Mammary epithelial cell (primary cell): ENCODE measurements at regions not wholly inside any gene's neighbourhood (a gene's known extent, or its start where the extent isn't known, plus 50 kb on each side); places are given as distances from the start of the nearest gene placed in this dataset.

Source experiments
- EZH2 ChIP-seq: IDR thresholded peaks from 2 replicates; pipeline ENCODE4 v1.6.1; 2012; ENCODE audit warnings: low read length, inconsistent platforms, borderline replicate concordance
- TF ChIP-seq, protein P1 (sequence below), 2 donors: IDR thresholded peaks in 1 of 2; conservative IDR thresholded peaks in 1 of 2; 2 replicates each; pipeline ENCODE4 v1.5.1; 2011 to 2012; ENCODE audit warnings: inconsistent platforms in 2 of 2, low read length in 2 of 2, mild to moderate bottlenecking in 2 of 2, control low read depth in 1 of 2, low read depth in 1 of 2; ENCODE audit not compliant: insufficient read depth in 1 of 2; ENCODE audit errors: extremely low read depth in 1 of 2

DNA sequence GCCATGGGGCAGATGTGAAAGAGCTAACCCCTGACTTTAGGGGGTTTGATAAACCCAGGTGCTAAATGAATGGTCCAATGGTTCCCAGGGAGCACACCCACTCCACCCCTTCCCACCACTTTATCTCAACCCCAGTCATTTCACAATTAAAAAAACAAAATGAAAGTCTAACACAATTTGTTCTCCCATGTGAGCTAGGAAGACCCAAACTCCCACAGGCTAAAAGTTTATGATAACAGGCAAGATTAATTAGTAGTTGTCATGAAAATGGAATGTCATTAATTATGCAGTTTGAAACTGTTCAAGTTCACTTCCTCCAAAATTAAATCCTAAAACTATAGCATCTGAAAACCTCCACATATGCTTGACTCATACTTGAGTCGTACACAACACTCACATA is 63.3 kb upstream of the TPM1 start:
- TF ChIP-seq, protein P1, sequence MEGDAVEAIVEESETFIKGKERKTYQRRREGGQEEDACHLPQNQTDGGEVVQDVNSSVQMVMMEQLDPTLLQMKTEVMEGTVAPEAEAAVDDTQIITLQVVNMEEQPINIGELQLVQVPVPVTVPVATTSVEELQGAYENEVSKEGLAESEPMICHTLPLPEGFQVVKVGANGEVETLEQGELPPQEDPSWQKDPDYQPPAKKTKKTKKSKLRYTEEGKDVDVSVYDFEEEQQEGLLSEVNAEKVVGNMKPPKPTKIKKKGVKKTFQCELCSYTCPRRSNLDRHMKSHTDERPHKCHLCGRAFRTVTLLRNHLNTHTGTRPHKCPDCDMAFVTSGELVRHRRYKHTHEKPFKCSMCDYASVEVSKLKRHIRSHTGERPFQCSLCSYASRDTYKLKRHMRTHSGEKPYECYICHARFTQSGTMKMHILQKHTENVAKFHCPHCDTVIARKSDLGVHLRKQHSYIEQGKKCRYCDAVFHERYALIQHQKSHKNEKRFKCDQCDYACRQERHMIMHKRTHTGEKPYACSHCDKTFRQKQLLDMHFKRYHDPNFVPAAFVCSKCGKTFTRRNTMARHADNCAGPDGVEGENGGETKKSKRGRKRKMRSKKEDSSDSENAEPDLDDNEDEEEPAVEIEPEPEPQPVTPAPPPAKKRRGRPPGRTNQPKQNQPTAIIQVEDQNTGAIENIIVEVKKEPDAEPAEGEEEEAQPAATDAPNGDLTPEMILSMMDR (conservative IDR thresholded peaks at IDR 0.05 in 1 of 2, IDR thresholded peaks at IDR 0.05 in 1 of 2; ENCODE audit: extremely low read depth in 1 of 2, insufficient read depth in 1 of 2, low read depth in 1 of 2, low read length in 2 of 2): no peak
- no peak for TF ChIP-seq EZH2
